ENCODE measurements at regions not wholly inside any gene's neighbourhood (a gene's known extent, or its start where the extent isn't known, plus 50 kb on each side); places are given as distances from the start of the nearest gene placed in this dataset.

- TF ChIP-seq POLR2A (IDR thresholded peaks at IDR 0.05; ENCODE audit: low read depth, low read length): no peak
- TF ChIP-seq POLR2AphosphoS5 (IDR thresholded peaks at IDR 0.05; ENCODE audit: low read depth, low read length): no peak
- no peak for TF ChIP-seq PAX5 (IDR thresholded peaks at IDR 0.05; ENCODE audit: insufficient read depth, low read length, severe bottlenecking)
- no peak for TF ChIP-seq TAF1 (IDR thresholded peaks at IDR 0.05; ENCODE audit: low read depth, low read length)
Measured at GRCh38 chr4:111957997-111958396, 187.3 kb upstream of the FAM241A start.
